ENCODE measurements at regions not wholly inside any gene's neighbourhood (a gene's known extent, or its start where the extent isn't known, plus 50 kb on each side); places are given as distances from the start of the nearest gene placed in this dataset.

GRCh38 chr15:29970402-29970695 lies 112.4 kb upstream of the GOLGA8J start:
- Histone ChIP-seq H3K9me3 (no peaks in the 10 kb centered on the region), H3K27me3 (no peaks in the 10 kb centered on the region), H3K27ac (no peak overlapping the region), H3K4me3 (no peak overlapping the region), H3K36me3 (ENCODE audit: low read depth, missing control alignments) (no peaks in the 10 kb centered on the region), H3K4me1 (peaks cover 6% of the 10 kb centered on the region)
- no peak for DNase-seq
- WGBS, 2 donors, result 70 to 75% methylated on average over 1 of the region's 1 CpG
- intact Hi-C loops (cut with DNase I; ENCODE audit: low total_unique reads), result no loop called here
- TF ChIP-seq POLR2A (IDR thresholded peaks at IDR 0.05), result no peak

- Histone ChIP-seq H3K27me3 (no peaks in the 10 kb centered on the region), H3K4me1 (peaks cover 6% of the 10 kb centered on the region), H3K36me3 (ENCODE audit: low read depth, missing control alignments) (no peaks in the 10 kb centered on the region), H3K4me3 (peak overlapping the region; percentile 25 to 30), H3K9me3 (no peaks in the 10 kb centered on the region), H3K27ac (peak overlapping the region in 1 of 2 donors; percentile 14)
- DNase-seq, result peak; percentile 41
- no peak for TF ChIP-seq POLR2A (IDR thresholded peaks at IDR 0.05)
- no peak for TF ChIP-seq CTCF (IDR thresholded peaks at IDR 0.05)
- intact Hi-C loops (cut with DNase I; ENCODE audit: low total_unique reads), result no loop called here
- WGBS, 2 donors, result 63 to 64% methylated on average over 10 of the region's 10 CpGs
Observed at GRCh38 chr15:29969562-29970401, 113.0 kb upstream of the GOLGA8J start.

- Histone ChIP-seq H3K27me3 (no peaks in the 10 kb centered on the region), H3K27ac (peak overlapping the region in 1 of 2 donors; percentile 82), H3K4me3 (peak overlapping the region; percentile 51 to 55), H3K9me3 (no peaks in the 10 kb centered on the region), H3K36me3 (ENCODE audit: low read depth, missing control alignments) (no peaks in the 10 kb centered on the region), H3K4me1 (peaks cover 6% of the 10 kb centered on the region)
- peak; percentile 39 for DNase-seq
- TF ChIP-seq POLR2A (IDR thresholded peaks at IDR 0.05), result no peak
- no peak for TF ChIP-seq CTCF (IDR thresholded peaks at IDR 0.05)
- intact Hi-C loops (cut with DNase I; ENCODE audit: low total_unique reads), result no loop called here
- 18 to 43% methylated on average over 16 to 53 of the region's 69 CpGs for WGBS, 2 donors
Observed at GRCh38 chr15:29968895-29969561, 113.7 kb upstream of the GOLGA8J start.

- DNase-seq, result peak; percentile 36
- H3K27me3 ChIP-seq, result no peaks in the 10 kb centered on the region
- peak overlapping the region; percentile 51 to 55 for H3K4me3 ChIP-seq
- intact Hi-C loops (cut with DNase I; ENCODE audit: low total_unique reads), result no loop called here
- H3K36me3 ChIP-seq (ENCODE audit: low read depth, missing control alignments), result no peaks in the 10 kb centered on the region
- TF ChIP-seq POLR2A (IDR thresholded peaks at IDR 0.05), result no peak
- TF ChIP-seq CTCF (IDR thresholded peaks at IDR 0.05), result no peak
- H3K27ac ChIP-seq, result peak overlapping the region; percentile 10 to 82
- H3K4me1 ChIP-seq, result peaks cover 6% of the 10 kb centered on the region
- H3K9me3 ChIP-seq, result no peaks in the 10 kb centered on the region
- 2 to 4% methylated on average over 17 to 65 of the region's 91 CpGs for WGBS, 2 donors
Observed at GRCh38 chr15:29968099-29968894, 114.5 kb upstream of the GOLGA8J start.

- Histone ChIP-seq H3K4me1 (peaks cover 15% of the 10 kb centered on the region), H3K27ac (peak overlapping the region; percentile 54 to 59), H3K36me3 (ENCODE audit: low read depth, missing control alignments) (no peaks in the 10 kb centered on the region), H3K4me3 (no peak overlapping the region), H3K9me3 (no peaks in the 10 kb centered on the region), H3K27me3 (no peaks in the 10 kb centered on the region)
- 55 to 60% methylated on average over 1 of the region's 1 CpG for WGBS, 2 donors
- intact Hi-C loops (cut with DNase I; ENCODE audit: low total_unique reads), result no loop called here
- TF ChIP-seq CTCF (IDR thresholded peaks at IDR 0.05), result no peak
- no peak for TF ChIP-seq POLR2A (IDR thresholded peaks at IDR 0.05)
- DNase-seq, result peak; percentile 43
Observed at GRCh38 chr15:29962407-29962806, 120.3 kb upstream of the GOLGA8J start.
